MM.1S (cell line): ENCODE measurements at regions not wholly inside any gene's neighbourhood (a gene's known extent, or its start where the extent isn't known, plus 50 kb on each side); places are given as distances from the start of the nearest gene placed in this dataset.

Source experiments
- DNase-seq: peaks from one replicate; pipeline ENCODE4 v3.0.0-alpha.2; 2015
- H2AFZ ChIP-seq: fragments of 300-600 bp; sonication (generic); 2 replicates; pipeline ENCODE4 v1.6.0; 2016; ENCODE audit warnings: antibody characterized with exemption, low read length
- H3F3A ChIP-seq: fragments of 300-600 bp; sonication (generic); 2 replicates; pipeline ENCODE4 v1.6.1; 2016; ENCODE audit warnings: mild to moderate bottlenecking, antibody characterized with exemption, low read length, moderate library complexity, mixed read lengths; ENCODE audit not compliant: insufficient read depth
- H3K27ac ChIP-seq: fragments of 300-600 bp; sonication (generic); 2 replicates; pipeline ENCODE4 v1.5.1; 2016; ENCODE audit warnings: mild to moderate bottlenecking, low read length
- H3K27me3 ChIP-seq: fragments of 300-600 bp; sonication (generic); replicated peaks from 2 replicates; pipeline ENCODE4 v1.6.0; 2016; ENCODE audit warnings: low read length; ENCODE audit not compliant: insufficient read depth
- H3K36me3 ChIP-seq: fragments of 300-600 bp; sonication (generic); replicated peaks from 2 replicates; pipeline ENCODE4 v1.6.1; 2016; ENCODE audit warnings: mild to moderate bottlenecking, low read length, mixed read lengths; ENCODE audit not compliant: insufficient read depth
- H3K4me1 ChIP-seq: fragments of 300-600 bp; sonication (generic); 2 replicates; pipeline ENCODE4 v1.6.1; 2016; ENCODE audit warnings: low read length, mixed read lengths
- H3K4me2 ChIP-seq: fragments of 300-600 bp; sonication (generic); 2 replicates; pipeline ENCODE4 v1.6.0; 2016; ENCODE audit warnings: low read depth, low read length
- H3K4me3 ChIP-seq: fragments of 300-600 bp; sonication (generic); 2 replicates; pipeline ENCODE4 v1.5.1; 2016; ENCODE audit warnings: low read length, mixed read lengths
- H3K79me2 ChIP-seq: fragments of 300-600 bp; sonication (generic); 2 replicates; pipeline ENCODE4 v1.6.1; 2016; ENCODE audit warnings: mixed run types, low read length, mixed read lengths
- H3K9ac ChIP-seq: fragments of 300-600 bp; sonication (generic); 2 replicates; pipeline ENCODE4 v1.6.1; 2016; ENCODE audit warnings: low read length, mixed read lengths
- H3K9me2 ChIP-seq: fragments of 300-600 bp; sonication (generic); replicated peaks from 2 replicates; pipeline ENCODE4 v1.6.1; 2016; ENCODE audit warnings: mild to moderate bottlenecking, low read length, mixed read lengths; ENCODE audit not compliant: insufficient read depth
- H3K9me3 ChIP-seq: fragments of 300-600 bp; sonication (generic); replicated peaks from 2 replicates; pipeline ENCODE4 v1.6.1; 2016; ENCODE audit warnings: mild to moderate bottlenecking, low read length, mixed read lengths; ENCODE audit not compliant: insufficient read depth
- H4K20me1 ChIP-seq: fragments of 300-600 bp; sonication (generic); 2 replicates; pipeline ENCODE4 v1.6.1; 2016; ENCODE audit warnings: mild to moderate bottlenecking, low read length, moderate library complexity, mixed read lengths; ENCODE audit not compliant: insufficient read depth
- CTCF ChIP-seq: fragments of 300-600 bp; sonication (generic); IDR thresholded peaks from 2 replicates; pipeline ENCODE4 v1.5.1; 2016; ENCODE audit warnings: antibody characterized with exemption, low read length, mixed read lengths
- EZH2 ChIP-seq: fragments of 300-600 bp; sonication (generic); optimal IDR thresholded peaks from 2 replicates; pipeline ENCODE3; 2017; ENCODE audit warnings: low read depth, mild to moderate bottlenecking, antibody characterized with exemption, low read length, mixed read lengths
- EZH2phosphoT487 ChIP-seq: fragments of 300-600 bp; sonication (generic); IDR thresholded peaks from 2 replicates; pipeline ENCODE4 v1.6.1; 2018; ENCODE audit warnings: antibody characterized with exemption, low read length

- Histone ChIP-seq H3K9me2 (no peaks in the 10 kb centered on the region), H3K36me3 (no peaks in the 10 kb centered on the region), H2AFZ (no peak overlapping the region), H3K4me2 (no peak overlapping the region), H3K4me3 (no peak overlapping the region), H3K27ac (no peak overlapping the region), H3K4me1 (no peaks in the 10 kb centered on the region), H3K27me3 (no peaks in the 10 kb centered on the region), H3K9ac (no peak overlapping the region), H3K79me2 (no peaks in the 10 kb centered on the region), H3K9me3 (no peaks in the 10 kb centered on the region), H4K20me1 (no peaks in the 10 kb centered on the region), H3F3A (no peaks in the 10 kb centered on the region)
- DNase-seq = no peak
- TF ChIP-seq EZH2 (no peak), CTCF (no peak), EZH2phosphoT487 (no peak)
Measured at GRCh38 chr6:104365451-104366234, 494.1 kb downstream of the HACE1 start.

- H3K27ac ChIP-seq = no peak overlapping the region
- H3K4me1 ChIP-seq = no peaks in the 10 kb centered on the region
- no peaks in the 10 kb centered on the region for H4K20me1 ChIP-seq
- H2AFZ ChIP-seq = no peak overlapping the region
- H3K9me2 ChIP-seq = no peaks in the 10 kb centered on the region
- no peak overlapping the region for H3K4me2 ChIP-seq
- H3K4me3 ChIP-seq = no peak overlapping the region
- H3K27me3 ChIP-seq = no peaks in the 10 kb centered on the region
- H3K79me2 ChIP-seq = no peaks in the 10 kb centered on the region
- H3K36me3 ChIP-seq = no peaks in the 10 kb centered on the region
- TF ChIP-seq EZH2 (no peak), EZH2phosphoT487 (no peak), CTCF (no peak)
- no peaks in the 10 kb centered on the region for H3F3A ChIP-seq
- no peak for DNase-seq
- H3K9ac ChIP-seq = no peak overlapping the region
- H3K9me3 ChIP-seq = no peaks in the 10 kb centered on the region
Measured at GRCh38 chr6:104357928-104358327, 501.8 kb downstream of the HACE1 start.

DNA sequence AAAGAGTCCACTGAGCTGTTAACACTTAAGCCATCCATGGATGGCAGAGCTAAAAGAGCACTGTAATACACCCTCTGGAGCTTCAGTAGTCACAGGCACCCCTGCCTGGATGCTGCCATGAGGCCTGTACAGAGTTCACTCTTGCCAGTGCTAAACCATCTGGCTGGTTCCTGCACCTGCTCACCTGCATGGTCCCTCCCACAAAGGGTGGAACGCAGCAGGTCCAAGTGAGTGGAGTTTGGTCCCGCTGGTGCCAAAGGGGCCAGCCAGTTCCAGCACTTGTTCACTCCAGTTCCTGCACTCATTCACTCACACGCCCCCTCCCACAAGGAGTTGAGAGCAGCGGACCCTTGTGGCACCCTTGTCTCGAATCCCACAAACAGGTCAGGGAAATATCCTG, 503.5 kb downstream of the HACE1 start:
- H3K79me2 ChIP-seq = no peaks in the 10 kb centered on the region
- H3F3A ChIP-seq = no peaks in the 10 kb centered on the region
- H3K4me3 ChIP-seq = no peak overlapping the region
- no peak overlapping the region for H3K4me2 ChIP-seq
- no peaks in the 10 kb centered on the region for H3K9me3 ChIP-seq
- no peak overlapping the region for H3K9ac ChIP-seq
- no peaks in the 10 kb centered on the region for H3K9me2 ChIP-seq
- H3K4me1 ChIP-seq = no peaks in the 10 kb centered on the region
- no peak overlapping the region for H3K27ac ChIP-seq
- no peaks in the 10 kb centered on the region for H3K27me3 ChIP-seq
- no peak for TF ChIP-seq EZH2phosphoT487
- no peak for TF ChIP-seq EZH2
- no peak for TF ChIP-seq CTCF
- no peak for DNase-seq
- no peak overlapping the region for H2AFZ ChIP-seq
- H3K36me3 ChIP-seq = no peaks in the 10 kb centered on the region
- no peaks in the 10 kb centered on the region for H4K20me1 ChIP-seq
